GM12875 (cell line): ENCODE measurements at regions not wholly inside any gene's neighbourhood (a gene's known extent, or its start where the extent isn't known, plus 50 kb on each side); places are given as distances from the start of the nearest gene placed in this dataset.
"Not testable (repeated sequence)": the region's sequence is repeated elsewhere in the genome, so short reads cannot be mapped to it uniquely, and the experiment has no call there.

ENCODE experiments used
- H3K4me3 ChIP-seq: one replicate; pipeline ENCODE4 v1.5.1; 2011; ENCODE audit warnings: low read depth, low read length, control low read depth
- TF ChIP-seq, protein P1 (sequence below): IDR thresholded peaks from 2 replicates; pipeline ENCODE4 v1.5.1; 2011; ENCODE audit warnings: low read depth, mild to moderate bottlenecking, control low read depth, inconsistent platforms, low read length, moderate library complexity, borderline replicate concordance; ENCODE audit not compliant: insufficient read depth

GRCh38 chr2:104944495-104944894, 90.6 kb downstream of the POU3F3 start:
- TF ChIP-seq, protein P1, sequence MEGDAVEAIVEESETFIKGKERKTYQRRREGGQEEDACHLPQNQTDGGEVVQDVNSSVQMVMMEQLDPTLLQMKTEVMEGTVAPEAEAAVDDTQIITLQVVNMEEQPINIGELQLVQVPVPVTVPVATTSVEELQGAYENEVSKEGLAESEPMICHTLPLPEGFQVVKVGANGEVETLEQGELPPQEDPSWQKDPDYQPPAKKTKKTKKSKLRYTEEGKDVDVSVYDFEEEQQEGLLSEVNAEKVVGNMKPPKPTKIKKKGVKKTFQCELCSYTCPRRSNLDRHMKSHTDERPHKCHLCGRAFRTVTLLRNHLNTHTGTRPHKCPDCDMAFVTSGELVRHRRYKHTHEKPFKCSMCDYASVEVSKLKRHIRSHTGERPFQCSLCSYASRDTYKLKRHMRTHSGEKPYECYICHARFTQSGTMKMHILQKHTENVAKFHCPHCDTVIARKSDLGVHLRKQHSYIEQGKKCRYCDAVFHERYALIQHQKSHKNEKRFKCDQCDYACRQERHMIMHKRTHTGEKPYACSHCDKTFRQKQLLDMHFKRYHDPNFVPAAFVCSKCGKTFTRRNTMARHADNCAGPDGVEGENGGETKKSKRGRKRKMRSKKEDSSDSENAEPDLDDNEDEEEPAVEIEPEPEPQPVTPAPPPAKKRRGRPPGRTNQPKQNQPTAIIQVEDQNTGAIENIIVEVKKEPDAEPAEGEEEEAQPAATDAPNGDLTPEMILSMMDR, result no peak
- no peak overlapping the region for H3K4me3 ChIP-seq

GRCh38 chr2:104945121-104945520, 91.2 kb downstream of the POU3F3 start:
- TF ChIP-seq, protein P1, result no peak
- H3K4me3 ChIP-seq, result no peak overlapping the region

- no peak overlapping the region for H3K4me3 ChIP-seq
- TF ChIP-seq, protein P1, result no peak
These were observed 92.0 kb downstream of the POU3F3 start for GRCh38 chr2:104945866-104946265.

- not testable (repeated sequence) for H3K4me3 ChIP-seq
These were observed 90.4 kb upstream of the MRPS9 start for GRCh38 chr2:104947456-104947855.

DNA sequence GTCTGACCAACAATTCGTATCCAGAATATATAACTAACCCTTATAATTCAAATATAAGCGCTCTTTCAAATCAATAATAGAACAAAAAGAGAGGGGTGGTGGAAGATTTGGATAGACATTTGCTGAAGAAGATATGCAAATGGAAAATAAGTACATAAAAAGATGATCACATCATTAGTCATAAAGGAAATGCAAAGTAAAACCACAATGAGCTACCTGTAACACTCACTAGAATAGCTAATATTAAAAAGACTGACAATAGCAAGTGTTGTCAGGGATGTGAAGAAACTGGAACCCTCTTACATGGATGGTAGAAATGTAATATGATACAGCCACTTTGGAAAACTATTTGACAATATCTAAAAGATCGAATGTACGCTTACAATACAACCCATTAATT, 84.9 kb upstream of the MRPS9 start:
- no peak overlapping the region for H3K4me3 ChIP-seq
- TF ChIP-seq, protein P1, result no peak

DNA sequence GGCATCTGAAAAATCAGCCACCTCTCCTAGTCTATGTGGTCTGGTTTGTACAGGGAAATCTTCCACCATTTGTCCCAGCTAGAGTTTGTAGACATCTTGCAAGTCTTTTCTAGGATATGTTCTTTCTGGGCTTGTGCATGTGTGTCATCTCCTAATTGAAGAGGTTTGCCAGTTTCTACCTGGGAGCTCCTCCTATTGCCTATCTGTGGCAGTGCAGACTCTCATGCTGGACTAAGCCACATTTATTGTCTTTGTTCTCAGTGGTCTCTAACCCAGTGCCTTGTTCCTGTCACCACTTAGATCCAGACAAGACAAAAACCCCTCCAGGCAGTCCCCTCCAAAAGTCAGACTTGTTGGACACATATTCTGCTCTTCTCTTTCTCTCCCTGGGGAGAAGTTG, 72.0 kb upstream of the MRPS9 start:
- TF ChIP-seq, protein P1, result no peak

GRCh38 chr2:104969564-104969963, 68.3 kb upstream of the MRPS9 start:
- H3K4me3 ChIP-seq, result no peak overlapping the region
- TF ChIP-seq, protein P1, result no peak

More for the DNA sequence above, 72.0 kb upstream of the MRPS9 start:
- no peak overlapping the region for H3K4me3 ChIP-seq

- TF ChIP-seq, protein P1, result no peak
- no peak overlapping the region for H3K4me3 ChIP-seq
These were observed 62.5 kb upstream of the MRPS9 start for GRCh38 chr2:104975371-104975770.
